Liver (tissue), 8 donors: ENCODE measurements at regions not wholly inside any gene's neighbourhood (a gene's known extent, or its start where the extent isn't known, plus 50 kb on each side); places are given as distances from the start of the nearest gene placed in this dataset.

Experiments
- DNase-seq: peaks from one replicate; pipeline ENCODE4 v3.0.0-alpha.2; 2017; ENCODE audit warnings: low spot score
- H3K27ac ChIP-seq, 2 donors: one replicate each; pipeline ENCODE4 v1.7.0; 2013; ENCODE audit warnings: inconsistent platforms in 2 of 2, low read length in 2 of 2, control low read depth in 1 of 2, low read depth in 1 of 2, mild to moderate bottlenecking in 1 of 2
- H3K27me3 ChIP-seq, 4 donors: one replicate each; pipeline versions ENCODE4 v1.6.1 to v1.7.0; 2013; ENCODE audit warnings: low read length in 3 of 4, inconsistent platforms in 1 of 4, mild to moderate bottlenecking in 1 of 4, moderate library complexity in 1 of 4; ENCODE audit not compliant: control insufficient read depth in 4 of 4, insufficient read depth in 4 of 4
- H3K36me3 ChIP-seq, 4 donors: one replicate each; pipeline versions ENCODE4 v1.6.1 to v1.7.0; 2013; ENCODE audit warnings: low read length in 3 of 4, mild to moderate bottlenecking in 3 of 4, low read depth in 1 of 4, moderate library complexity in 1 of 4; ENCODE audit not compliant: control insufficient read depth in 4 of 4, insufficient read depth in 3 of 4
- H3K4me1 ChIP-seq, 4 donors: one replicate each; pipeline versions ENCODE4 v1.6.1 to v1.7.0; 2013; ENCODE audit warnings: low read length in 3 of 4, mild to moderate bottlenecking in 3 of 4, moderate library complexity in 1 of 4; ENCODE audit not compliant: control insufficient read depth in 4 of 4, insufficient read depth in 4 of 4
- H3K4me3 ChIP-seq, 3 donors: one replicate each; pipeline versions ENCODE4 v1.6.1 to v1.7.0; 2013; ENCODE audit warnings: low read length in 3 of 3, control low read depth in 1 of 3, low read depth in 1 of 3, mild to moderate bottlenecking in 1 of 3
- H3K9ac ChIP-seq, 2 donors: one replicate each; pipeline ENCODE4 v1.7.0; 2013; ENCODE audit warnings: low read length in 2 of 2, mild to moderate bottlenecking in 2 of 2, moderate library complexity in 2 of 2, control low read depth in 1 of 2, low read depth in 1 of 2
- H3K9me3 ChIP-seq, 4 donors: one replicate each; pipeline versions ENCODE4 v1.6.1 to v1.7.0; 2013; ENCODE audit warnings: low read length in 3 of 4; ENCODE audit not compliant: control insufficient read depth in 4 of 4
- CTCF ChIP-seq: fragments of 150-350 bp; IDR thresholded peaks from 2 replicates; pipeline ENCODE4 v1.5.1; 2017; ENCODE audit warnings: improper control_type of control experiment, low read depth, low read length; ENCODE audit not compliant: missing input control
- EGR1 ChIP-seq, 2 donors: IDR thresholded peaks; 2 replicates each; pipeline ENCODE4 v1.6.1; 2016 to 2018; ENCODE audit warnings: antibody characterized with exemption in 2 of 2, low read depth in 2 of 2
- FOXA1 ChIP-seq: IDR thresholded peaks from 2 replicates; pipeline ENCODE4 v1.6.1; 2016; ENCODE audit warnings: antibody characterized with exemption
- FOXA2 ChIP-seq: IDR thresholded peaks from 2 replicates; pipeline ENCODE4 v1.6.1; 2016; ENCODE audit warnings: antibody characterized with exemption
- GABPA ChIP-seq, 2 donors: IDR thresholded peaks in 1 of 2; conservative IDR thresholded peaks in 1 of 2; 2 replicates each; pipeline ENCODE4 v1.6.1; 2016; ENCODE audit warnings: antibody characterized with exemption in 2 of 2, mild to moderate bottlenecking in 1 of 2, moderate library complexity in 1 of 2
- HNF4G ChIP-seq: IDR thresholded peaks from 2 replicates; pipeline ENCODE4 v1.6.1; 2016; ENCODE audit warnings: antibody characterized with exemption
- NR2F2 ChIP-seq: IDR thresholded peaks from 2 replicates; pipeline ENCODE4 v1.6.1; 2016; ENCODE audit warnings: antibody characterized with exemption
- REST ChIP-seq: IDR thresholded peaks from 2 replicates; pipeline ENCODE4 v1.6.1; 2016; ENCODE audit warnings: antibody characterized with exemption, mild to moderate bottlenecking
- RXRA ChIP-seq, 2 donors: IDR thresholded peaks; 2 replicates each; pipeline ENCODE4 v1.6.1; 2017 to 2018; ENCODE audit warnings: antibody characterized with exemption in 2 of 2, mild to moderate bottlenecking in 1 of 2
- SP1 ChIP-seq: IDR thresholded peaks from 2 replicates; pipeline ENCODE4 v1.6.1; 2018; ENCODE audit warnings: antibody characterized with exemption, mild to moderate bottlenecking
- ZBTB33 ChIP-seq: IDR thresholded peaks from 2 replicates; pipeline ENCODE4 v1.6.1; 2016; ENCODE audit warnings: antibody characterized with exemption
- WGBS: extraction: QIAGEN DNeasy Blood & Tissue Kit; methylation state at CpG from one replicate; pipeline ENCODE4 v1.1.7; 2013; 5-methylcytosine and 5-hydroxymethylcytosine counted together
- donor health status: healthy.
- donor health status: healthy.
- donor health status: healthy.
- donor health status: healthy.
- donor health status: healthy.

- H3K9ac ChIP-seq = no peak overlapping the region
- 84% methylated on average over 4 of the region's 4 CpGs for WGBS
Measured at GRCh38 chr1:194280463-194280862, 1094.0 kb upstream of the B3GALT2 start.

More at GRCh38 chr1:194280463-194280862, 1094.0 kb upstream of the B3GALT2 start:
- H3K36me3 ChIP-seq = no peaks in the 10 kb centered on the region
- no peaks in the 10 kb centered on the region for H3K4me1 ChIP-seq
- H3K9me3 ChIP-seq = no peaks in the 10 kb centered on the region
- no peaks in the 10 kb centered on the region for H3K27me3 ChIP-seq
- DNase-seq = no peak
- no peak overlapping the region for H3K4me3 ChIP-seq
- H3K27ac ChIP-seq = no peak overlapping the region
- no peak for TF ChIP-seq HNF4G
- TF ChIP-seq ZBTB33 = no peak
- TF ChIP-seq EGR1 (IDR thresholded peaks at IDR 0.05; ENCODE audit: low read depth in 2 of 2) = no peak
- TF ChIP-seq CTCF = no peak
- TF ChIP-seq GABPA (IDR thresholded peaks at IDR 0.05 in 1 of 2, conservative IDR thresholded peaks at IDR 0.05 in 1 of 2) = no peak
- TF ChIP-seq NR2F2 = no peak
- TF ChIP-seq RXRA (IDR thresholded peaks at IDR 0.05) = no peak
- TF ChIP-seq FOXA2 = no peak
- TF ChIP-seq SP1 = no peak
- no peak for TF ChIP-seq REST
- TF ChIP-seq FOXA1 = no peak
